HEK293 (cell line): ENCODE measurements at regions not wholly inside any gene's neighbourhood (a gene's known extent, or its start where the extent isn't known, plus 50 kb on each side); places are given as distances from the start of the nearest gene placed in this dataset.

Source experiments
- CTCF ChIA-PET: fragments of 350-600 bp; formaldehyde crosslinking; extraction: SDS; loops from one replicate; lab custom pipeline; 2021; ENCODE audit warnings: antibody characterized with exemption; lab: Yijun Ruan, JAX
- POLR2A ChIA-PET: fragments of 300-600 bp; formaldehyde crosslinking; extraction: SDS; loops from one replicate; lab custom pipeline; 2020; ENCODE audit warnings: antibody characterized with exemption, inconsistent platforms; lab: Yijun Ruan, JAX
- H3K27ac ChIP-seq: fragments of 200-500 bp; sonication (Bioruptor generic); 2 replicates; pipeline ENCODE4 v1.5.1; 2014; ENCODE audit warnings: low read depth, low read length, control low read depth, inconsistent platforms; ENCODE audit errors: extremely low read depth
- H3K36me3 ChIP-seq, 2 experiments: fragments of 200-500 bp in 1 of 2; sonication (Bioruptor generic) in 1 of 2; 1 replicate in 1 of 2; 2 replicates in 1 of 2; pipeline ENCODE4 v1.5.1; 2014 to 2017; ENCODE audit warnings: inconsistent platforms in 2 of 2, low read length in 2 of 2; ENCODE audit not compliant: control insufficient read depth in 2 of 2, insufficient read depth in 1 of 2
- H3K4me1 ChIP-seq: fragments of 200-500 bp; sonication (Bioruptor generic); 2 replicates; pipeline ENCODE4 v1.5.1; 2014; ENCODE audit warnings: mild to moderate bottlenecking, low read length, inconsistent platforms; ENCODE audit not compliant: control insufficient read depth, insufficient read depth
- H3K4me3 ChIP-seq: 2 replicates; pipeline ENCODE4 v1.5.1; 2011; ENCODE audit warnings: low read depth, mild to moderate bottlenecking, control low read depth, low read length, moderate library complexity
- H3K9me3 ChIP-seq: fragments of 200-500 bp; sonication (Bioruptor generic); 2 replicates; pipeline ENCODE4 v1.5.1; 2014; ENCODE audit warnings: low read depth, low read length, inconsistent platforms; ENCODE audit not compliant: control insufficient read depth, insufficient read depth
- GLI2 ChIP-seq: fragments of 450-650 bp; formaldehyde crosslinking; IDR thresholded peaks from 2 replicates; pipeline ENCODE4; 2017; ENCODE audit warnings: missing biosample characterization, missing genetic modification characterization, low read depth, borderline replicate concordance
- GLI4 ChIP-seq: fragments of 450-650 bp; formaldehyde crosslinking; IDR thresholded peaks from 2 replicates; pipeline ENCODE4 v1.5.1; 2016; ENCODE audit warnings: missing biosample characterization, missing genetic modification characterization
- IKZF3 ChIP-seq: fragments of 450-650 bp; IDR thresholded peaks from 2 replicates; pipeline ENCODE4 v1.5.0; 2018; ENCODE audit warnings: missing biosample characterization, mild to moderate bottlenecking, missing genetic modification characterization, moderate library complexity
- MYNN ChIP-seq: fragments of 450-650 bp; formaldehyde crosslinking; IDR thresholded peaks from 2 replicates; pipeline ENCODE4 v1.5.1; 2016; ENCODE audit warnings: missing biosample characterization, missing genetic modification characterization, borderline replicate concordance
- SALL2 ChIP-seq: fragments of 450-650 bp; formaldehyde crosslinking; IDR thresholded peaks from 2 replicates; pipeline ENCODE4 v1.5.0; 2017; ENCODE audit warnings: missing biosample characterization, mild to moderate bottlenecking, missing genetic modification characterization, borderline replicate concordance
- SP2 ChIP-seq: fragments of 450-650 bp; formaldehyde crosslinking; IDR thresholded peaks from 2 replicates; pipeline ENCODE4 v1.5.1; 2016; ENCODE audit warnings: missing biosample characterization, missing genetic modification characterization
- ZBTB11 ChIP-seq: fragments of 450-650 bp; formaldehyde crosslinking; conservative IDR thresholded peaks from 2 replicates; pipeline ENCODE4 v1.5.1; 2016; ENCODE audit warnings: low read depth, missing biosample characterization, missing genetic modification characterization
- ZEB2 ChIP-seq: fragments of 450-650 bp; formaldehyde crosslinking; IDR thresholded peaks from 2 replicates; pipeline ENCODE4 v1.5.1; 2016; ENCODE audit warnings: missing biosample characterization, missing genetic modification characterization
- ZFP41 ChIP-seq: fragments of 450-650 bp; formaldehyde crosslinking; IDR thresholded peaks from 2 replicates; pipeline ENCODE4 v1.5.1; 2016; ENCODE audit warnings: missing biosample characterization, missing genetic modification characterization, borderline replicate concordance
- ZNF138 ChIP-seq: fragments of 450-650 bp; formaldehyde crosslinking; IDR thresholded peaks from 2 replicates; pipeline ENCODE4 v1.5.1; 2016; ENCODE audit warnings: missing biosample characterization, missing genetic modification characterization, borderline replicate concordance
- ZNF140 ChIP-seq: fragments of 450-650 bp; formaldehyde crosslinking; IDR thresholded peaks from 2 replicates; pipeline ENCODE4 v1.5.1; 2016; ENCODE audit warnings: missing biosample characterization, missing genetic modification characterization
- ZNF148 ChIP-seq: fragments of 450-650 bp; formaldehyde crosslinking; IDR thresholded peaks from 2 replicates; pipeline ENCODE4 v1.5.0; 2017; ENCODE audit warnings: missing biosample characterization, missing genetic modification characterization, borderline replicate concordance
- ZNF174 ChIP-seq: fragments of 450-650 bp; formaldehyde crosslinking; IDR thresholded peaks from 2 replicates; pipeline ENCODE4 v1.5.0; 2017; ENCODE audit warnings: missing biosample characterization, mild to moderate bottlenecking, missing genetic modification characterization
- ZNF202 ChIP-seq: fragments of 450-650 bp; formaldehyde crosslinking; IDR thresholded peaks from 2 replicates; pipeline ENCODE4 v1.5.1; 2016; ENCODE audit warnings: missing biosample characterization, missing genetic modification characterization, borderline replicate concordance
- ZNF211 ChIP-seq: fragments of 450-650 bp; formaldehyde crosslinking; IDR thresholded peaks from 2 replicates; pipeline ENCODE4 v1.5.1; 2016; ENCODE audit warnings: low read depth, missing biosample characterization, missing genetic modification characterization
- ZNF280D ChIP-seq: fragments of 450-650 bp; formaldehyde crosslinking; IDR thresholded peaks from 2 replicates; pipeline ENCODE4 v1.5.1; 2016; ENCODE audit warnings: missing biosample characterization, missing genetic modification characterization
- ZNF335 ChIP-seq: fragments of 450-650 bp; formaldehyde crosslinking; conservative IDR thresholded peaks from 2 replicates; pipeline ENCODE4 v1.5.1; 2016; ENCODE audit warnings: missing biosample characterization, missing genetic modification characterization
- ZNF521 ChIP-seq: fragments of 450-650 bp; formaldehyde crosslinking; IDR thresholded peaks from 2 replicates; pipeline ENCODE4 v1.5.1; 2017; ENCODE audit warnings: missing biosample characterization, mild to moderate bottlenecking, missing genetic modification characterization
- ZNF548 ChIP-seq: fragments of 450-650 bp; formaldehyde crosslinking; IDR thresholded peaks from 2 replicates; pipeline ENCODE4 v1.5.1; 2016; ENCODE audit warnings: missing biosample characterization, missing genetic modification characterization
- ZNF549 ChIP-seq: fragments of 450-650 bp; IDR thresholded peaks from 2 replicates; pipeline ENCODE4 v1.5.1; 2018; ENCODE audit warnings: missing biosample characterization, missing genetic modification characterization, mild to moderate bottlenecking, inconsistent platforms, moderate library complexity
- ZNF555 ChIP-seq: fragments of 450-650 bp; formaldehyde crosslinking; conservative IDR thresholded peaks from 2 replicates; pipeline ENCODE4 v1.5.1; 2017; ENCODE audit warnings: missing biosample characterization, mild to moderate bottlenecking, missing genetic modification characterization, inconsistent platforms
- ZNF600 ChIP-seq: fragments of 450-650 bp; formaldehyde crosslinking; IDR thresholded peaks from 2 replicates; pipeline ENCODE4 v1.5.1; 2016; ENCODE audit warnings: missing biosample characterization, missing genetic modification characterization
- ZNF76 ChIP-seq: fragments of 450-650 bp; formaldehyde crosslinking; IDR thresholded peaks from 2 replicates; pipeline ENCODE4; 2016; ENCODE audit warnings: low read depth, missing biosample characterization, missing genetic modification characterization, borderline replicate concordance
- ZNF776 ChIP-seq: fragments of 450-650 bp; formaldehyde crosslinking; IDR thresholded peaks from 2 replicates; pipeline ENCODE4 v1.5.0; 2017; ENCODE audit warnings: missing biosample characterization, missing genetic modification characterization, borderline replicate concordance
- TF ChIP-seq, protein P1 (sequence below): fragments of 450-650 bp; formaldehyde crosslinking; IDR thresholded peaks from 2 replicates; pipeline ENCODE4 v1.5.1; 2017; ENCODE audit warnings: missing biosample characterization, missing genetic modification characterization

DNA sequence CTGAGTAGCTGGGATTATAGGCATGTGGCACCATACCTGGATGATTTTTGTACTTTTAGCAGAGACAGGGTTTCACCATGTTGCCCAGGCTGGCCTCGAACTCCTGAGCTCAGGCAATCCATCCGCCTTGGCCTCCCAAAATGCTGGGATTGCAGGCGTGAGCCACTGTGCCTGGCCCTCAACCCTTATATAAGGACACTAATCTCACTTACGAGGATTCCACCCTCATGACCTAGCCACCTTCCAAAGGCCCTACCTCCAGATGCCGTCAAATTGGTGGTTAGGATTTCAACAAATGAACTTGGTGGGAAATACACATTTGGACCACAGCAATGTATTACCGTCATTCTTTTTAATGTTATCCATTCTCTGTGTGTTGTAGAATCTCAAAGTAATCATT is 61.0 kb downstream of the ING1 start:
- Histone ChIP-seq H3K27ac (no peak overlapping the region), H3K36me3 (no peaks in the 10 kb centered on the region), H3K9me3 (no peaks in the 10 kb centered on the region), H3K4me1 (no peaks in the 10 kb centered on the region), H3K4me3 (no peak overlapping the region)
- CTCF ChIA-PET, result no interaction called here
- no peak for TF ChIP-seq MYNN (tag by site-specific recombination)
- no peak for TF ChIP-seq ZNF174
- TF ChIP-seq ZNF600, result no peak
- TF ChIP-seq ZNF280D (tag by site-specific recombination), result no peak
- TF ChIP-seq GLI2 (tag by site-specific recombination), result no peak
- TF ChIP-seq ZNF335, result no peak
- no peak for TF ChIP-seq ZNF776 (tag by site-specific recombination)
- no peak for TF ChIP-seq ZNF76
- no peak for TF ChIP-seq GLI4 (tag by site-specific recombination)
- no peak for TF ChIP-seq ZNF555 (tag by site-specific recombination)
- TF ChIP-seq ZNF548 (tag by site-specific recombination), result no peak
- no peak for TF ChIP-seq IKZF3
- TF ChIP-seq ZNF148, result no peak
- no peak for TF ChIP-seq ZNF202 (tag by site-specific recombination)
- no peak for TF ChIP-seq ZNF549
- TF ChIP-seq, protein P1, sequence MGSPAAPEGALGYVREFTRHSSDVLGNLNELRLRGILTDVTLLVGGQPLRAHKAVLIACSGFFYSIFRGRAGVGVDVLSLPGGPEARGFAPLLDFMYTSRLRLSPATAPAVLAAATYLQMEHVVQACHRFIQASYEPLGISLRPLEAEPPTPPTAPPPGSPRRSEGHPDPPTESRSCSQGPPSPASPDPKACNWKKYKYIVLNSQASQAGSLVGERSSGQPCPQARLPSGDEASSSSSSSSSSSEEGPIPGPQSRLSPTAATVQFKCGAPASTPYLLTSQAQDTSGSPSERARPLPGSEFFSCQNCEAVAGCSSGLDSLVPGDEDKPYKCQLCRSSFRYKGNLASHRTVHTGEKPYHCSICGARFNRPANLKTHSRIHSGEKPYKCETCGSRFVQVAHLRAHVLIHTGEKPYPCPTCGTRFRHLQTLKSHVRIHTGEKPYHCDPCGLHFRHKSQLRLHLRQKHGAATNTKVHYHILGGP, result no peak
- POLR2A ChIA-PET, result no interaction called here

GRCh38 chr13:110775576-110775975 is 62.1 kb downstream of the ING1 start:
- Histone ChIP-seq H3K36me3 (no peaks in the 10 kb centered on the region), H3K27ac (no peak overlapping the region), H3K4me1 (no peaks in the 10 kb centered on the region), H3K9me3 (no peaks in the 10 kb centered on the region), H3K4me3 (no peak overlapping the region)
- POLR2A ChIA-PET, result no interaction called here
- TF ChIP-seq SALL2 (tag by site-specific recombination) (no peak), ZNF211 (tag by site-specific recombination) (no peak), ZNF521 (tag by site-specific recombination) (no peak), ZEB2 (tag by site-specific recombination) (no peak), ZNF202 (tag by site-specific recombination) (no peak), ZFP41 (tag by site-specific recombination) (no peak), ZNF138 (no peak), ZNF335 (no peak), ZBTB11 (tag by site-specific recombination) (no peak), SP2 (tag by site-specific recombination) (no peak), ZNF140 (tag by site-specific recombination) (no peak)
- CTCF ChIA-PET, result no interaction called here
